Vagina (tissue), 2 donors: ENCODE measurements at regions not wholly inside any gene's neighbourhood (a gene's known extent, or its start where the extent isn't known, plus 50 kb on each side); places are given as distances from the start of the nearest gene placed in this dataset.

Experiments used
- DNase-seq, 2 donors: peaks; one replicate each; pipeline ENCODE4 v3.0.0-alpha.2; 2017; ENCODE audit errors: extremely low spot score in 2 of 2
- H3K27ac ChIP-seq: fragments of 200-600 bp; sonication (generic); one replicate; pipeline ENCODE4 v1.5.1; 2019
- H3K27me3 ChIP-seq: fragments of 200-600 bp; sonication (generic); one replicate; pipeline ENCODE4 v1.5.1; 2019
- H3K36me3 ChIP-seq, 2 donors: fragments of 200-600 bp; sonication (generic); one replicate each; pipeline ENCODE4 v1.5.1; 2017 to 2019
- H3K4me1 ChIP-seq: fragments of 200-600 bp; sonication (generic); one replicate; pipeline ENCODE4 v1.5.1; 2019
- H3K4me3 ChIP-seq, 2 donors: fragments of 200-600 bp; sonication (generic); 1 replicate in 1 of 2; 2 replicates in 1 of 2; pipeline ENCODE4 v1.5.1; 2016 to 2019
- H3K9me3 ChIP-seq: fragments of 200-600 bp; sonication (generic); one replicate; pipeline ENCODE4 v1.5.1; 2019
- POLR2A ChIP-seq, 2 donors: fragments of 450-650 bp; IDR thresholded peaks; one replicate each; pipeline ENCODE4 v1.6.1; 2017; ENCODE audit warnings: antibody characterized with exemption in 2 of 2, mild to moderate bottlenecking in 2 of 2, moderate library complexity in 2 of 2
- POLR2AphosphoS5 ChIP-seq, 2 donors: sonication (generic); formaldehyde crosslinking; IDR thresholded peaks; one replicate each; pipeline ENCODE4 v1.9.0; 2017; ENCODE audit warnings: antibody characterized with exemption in 2 of 2, mild to moderate bottlenecking in 2 of 2, low read depth in 1 of 2; ENCODE audit not compliant: insufficient read depth in 1 of 2
- intact Hi-C: fragments of 100-400 bp; cut with DNase I; formaldehyde crosslinking; loops from one replicate; pipeline ENCODE4 v1.15.1; 2023
- TF ChIP-seq, protein P1 (sequence below), 3 experiments: fragments of 450-650 bp in 2 of 3; fragments of 200-600 bp in 1 of 3; sonication (generic) in 1 of 3; IDR thresholded peaks; one replicate each; pipeline ENCODE4 v1.5.1; 2017 to 2019; ENCODE audit warnings: antibody characterized with exemption in 3 of 3, mild to moderate bottlenecking in 2 of 3, moderate library complexity in 2 of 3

- TF ChIP-seq, protein P1, sequence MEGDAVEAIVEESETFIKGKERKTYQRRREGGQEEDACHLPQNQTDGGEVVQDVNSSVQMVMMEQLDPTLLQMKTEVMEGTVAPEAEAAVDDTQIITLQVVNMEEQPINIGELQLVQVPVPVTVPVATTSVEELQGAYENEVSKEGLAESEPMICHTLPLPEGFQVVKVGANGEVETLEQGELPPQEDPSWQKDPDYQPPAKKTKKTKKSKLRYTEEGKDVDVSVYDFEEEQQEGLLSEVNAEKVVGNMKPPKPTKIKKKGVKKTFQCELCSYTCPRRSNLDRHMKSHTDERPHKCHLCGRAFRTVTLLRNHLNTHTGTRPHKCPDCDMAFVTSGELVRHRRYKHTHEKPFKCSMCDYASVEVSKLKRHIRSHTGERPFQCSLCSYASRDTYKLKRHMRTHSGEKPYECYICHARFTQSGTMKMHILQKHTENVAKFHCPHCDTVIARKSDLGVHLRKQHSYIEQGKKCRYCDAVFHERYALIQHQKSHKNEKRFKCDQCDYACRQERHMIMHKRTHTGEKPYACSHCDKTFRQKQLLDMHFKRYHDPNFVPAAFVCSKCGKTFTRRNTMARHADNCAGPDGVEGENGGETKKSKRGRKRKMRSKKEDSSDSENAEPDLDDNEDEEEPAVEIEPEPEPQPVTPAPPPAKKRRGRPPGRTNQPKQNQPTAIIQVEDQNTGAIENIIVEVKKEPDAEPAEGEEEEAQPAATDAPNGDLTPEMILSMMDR (IDR thresholded peaks at IDR 0.05) = no peak
- TF ChIP-seq POLR2AphosphoS5 (IDR thresholded peaks at IDR 0.05; ENCODE audit: insufficient read depth in 1 of 2, low read depth in 1 of 2) = no peak
- no peak for TF ChIP-seq POLR2A (IDR thresholded peaks at IDR 0.05)
- no peak overlapping the region for H3K27ac ChIP-seq
- no peaks in the 10 kb centered on the region for H3K27me3 ChIP-seq
- intact Hi-C loops = no loop called here
- DNase-seq = no peak
- H3K36me3 ChIP-seq = no peaks in the 10 kb centered on the region
- no peaks in the 10 kb centered on the region for H3K9me3 ChIP-seq
- H3K4me3 ChIP-seq = no peak overlapping the region
- no peaks in the 10 kb centered on the region for H3K4me1 ChIP-seq
These were observed 887.8 kb downstream of the TRHDE start for GRCh38 chr12:73159954-73160353.

DNA sequence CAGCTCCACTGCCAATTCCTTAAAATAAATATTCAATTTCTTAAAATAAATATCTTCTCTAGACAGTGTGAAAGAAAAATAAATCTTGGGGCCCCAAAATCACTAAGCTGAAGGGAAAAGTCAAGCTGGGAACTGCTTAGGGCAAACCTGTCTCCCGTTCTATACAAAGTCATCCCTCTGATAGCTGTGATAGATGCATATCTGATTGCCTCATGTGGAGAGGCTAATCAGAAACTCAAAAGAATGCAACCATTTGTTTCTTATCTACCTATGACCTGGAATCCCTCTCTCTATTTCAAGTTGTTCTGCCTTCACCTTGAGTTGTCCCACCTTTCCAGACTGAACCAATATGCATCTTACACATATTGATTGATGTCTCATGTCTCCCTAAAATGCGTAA, 889.8 kb downstream of the TRHDE start:
- intact Hi-C loops = no loop called here
- no peak overlapping the region for H3K4me3 ChIP-seq
- H3K27ac ChIP-seq = no peak overlapping the region
- H3K36me3 ChIP-seq = no peaks in the 10 kb centered on the region
- H3K27me3 ChIP-seq = no peaks in the 10 kb centered on the region
- no peak for TF ChIP-seq POLR2A (IDR thresholded peaks at IDR 0.05)
- no peak for TF ChIP-seq POLR2AphosphoS5 (IDR thresholded peaks at IDR 0.05; ENCODE audit: insufficient read depth in 1 of 2, low read depth in 1 of 2)
- TF ChIP-seq, protein P1 (IDR thresholded peaks at IDR 0.05) = no peak
- no peaks in the 10 kb centered on the region for H3K4me1 ChIP-seq
- DNase-seq = no peak
- no peaks in the 10 kb centered on the region for H3K9me3 ChIP-seq

- Histone ChIP-seq H3K27ac (no peak overlapping the region), H3K9me3 (no peaks in the 10 kb centered on the region), H3K4me1 (no peaks in the 10 kb centered on the region), H3K36me3 (no peaks in the 10 kb centered on the region), H3K4me3 (no peak overlapping the region), H3K27me3 (no peaks in the 10 kb centered on the region)
- TF ChIP-seq, protein P1 (IDR thresholded peaks at IDR 0.05) = no peak
- TF ChIP-seq POLR2A (IDR thresholded peaks at IDR 0.05) (no peak), POLR2AphosphoS5 (IDR thresholded peaks at IDR 0.05; ENCODE audit: insufficient read depth in 1 of 2, low read depth in 1 of 2) (no peak)
- intact Hi-C loops = no loop called here
- DNase-seq = no peak
These were observed 908.6 kb downstream of the TRHDE start for GRCh38 chr12:73180734-73181133.

GRCh38 chr12:73181244-73181643, 909.1 kb downstream of the TRHDE start:
- Histone ChIP-seq H3K27me3 (no peaks in the 10 kb centered on the region), H3K9me3 (no peaks in the 10 kb centered on the region), H3K4me1 (no peaks in the 10 kb centered on the region), H3K36me3 (no peaks in the 10 kb centered on the region), H3K4me3 (no peak overlapping the region), H3K27ac (no peak overlapping the region)
- intact Hi-C loops = no loop called here
- no peak for TF ChIP-seq POLR2A (IDR thresholded peaks at IDR 0.05)
- TF ChIP-seq POLR2AphosphoS5 (IDR thresholded peaks at IDR 0.05; ENCODE audit: insufficient read depth in 1 of 2, low read depth in 1 of 2) = no peak
- TF ChIP-seq, protein P1 (IDR thresholded peaks at IDR 0.05) = no peak
- DNase-seq = no peak

DNA sequence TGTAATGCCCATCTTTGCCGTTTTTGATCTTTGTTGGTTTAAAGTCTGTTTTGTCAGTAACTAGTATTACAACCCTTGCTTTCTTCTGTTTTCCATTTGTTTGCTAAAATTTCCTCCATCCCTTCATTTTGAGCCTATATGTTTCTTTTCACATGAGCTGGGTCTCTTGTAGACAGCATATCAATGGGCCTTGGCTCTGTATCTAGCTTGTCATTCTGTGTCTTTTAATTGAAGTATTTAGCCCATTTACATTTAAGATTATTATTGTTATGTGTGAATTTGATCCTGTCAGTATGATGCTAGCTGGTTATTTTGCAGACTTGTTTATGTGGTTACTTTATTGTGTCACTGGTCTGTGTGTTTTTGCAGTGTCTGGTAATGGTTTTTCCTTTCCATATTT, 913.2 kb downstream of the TRHDE start:
- H3K4me1 ChIP-seq = no peaks in the 10 kb centered on the region
- intact Hi-C loops = no loop called here

More for the DNA sequence above, 913.2 kb downstream of the TRHDE start:
- no peak for DNase-seq
- H3K27ac ChIP-seq = no peak overlapping the region
- no peaks in the 10 kb centered on the region for H3K36me3 ChIP-seq
- no peak overlapping the region for H3K4me3 ChIP-seq
- TF ChIP-seq POLR2A (IDR thresholded peaks at IDR 0.05) = no peak
- TF ChIP-seq, protein P1 (IDR thresholded peaks at IDR 0.05) = no peak
- no peak for TF ChIP-seq POLR2AphosphoS5 (IDR thresholded peaks at IDR 0.05; ENCODE audit: insufficient read depth in 1 of 2, low read depth in 1 of 2)
- no peaks in the 10 kb centered on the region for H3K9me3 ChIP-seq
- no peaks in the 10 kb centered on the region for H3K27me3 ChIP-seq
